H9 (cell line): ENCODE measurements at regions not wholly inside any gene's neighbourhood (a gene's known extent, or its start where the extent isn't known, plus 50 kb on each side); places are given as distances from the start of the nearest gene placed in this dataset.

Experiments
- DNase-seq: peaks from one replicate; pipeline ENCODE4 v3.0.0-alpha.2; 2017
- H2AFZ ChIP-seq: one replicate; pipeline ENCODE4 v1.6.1; 2013; ENCODE audit warnings: mild to moderate bottlenecking, low read length, control low read depth, moderate library complexity
- H2AK5ac ChIP-seq: 2 replicates; pipeline ENCODE4 v1.6.1; 2013; ENCODE audit warnings: low read length, control low read depth, mixed read lengths; ENCODE audit not compliant: insufficient read length
- H2BK120ac ChIP-seq: one replicate; pipeline ENCODE4 v1.6.1; 2013; ENCODE audit warnings: low read depth, mild to moderate bottlenecking, low read length, control low read depth, inconsistent platforms; ENCODE audit not compliant: poor library complexity, severe bottlenecking
- H2BK12ac ChIP-seq: 2 replicates; pipeline ENCODE4 v1.6.1; 2013; ENCODE audit warnings: low read length, control low read depth, mixed read lengths, low read depth; ENCODE audit not compliant: insufficient read length
- H2BK15ac ChIP-seq: 2 replicates; pipeline ENCODE4 v1.6.1; 2013; ENCODE audit warnings: low read depth, low read length, control low read depth
- H2BK20ac ChIP-seq: one replicate; pipeline ENCODE4 v1.6.1; 2013; ENCODE audit warnings: low read depth, mild to moderate bottlenecking, low read length, control low read depth, inconsistent platforms; ENCODE audit not compliant: poor library complexity, severe bottlenecking
- H2BK5ac ChIP-seq: 2 replicates; pipeline ENCODE4 v1.6.1; 2013; ENCODE audit warnings: low read length, control low read depth, mixed read lengths; ENCODE audit not compliant: insufficient read length
- H3K14ac ChIP-seq: 2 replicates; pipeline ENCODE4 v1.6.1; 2013; ENCODE audit warnings: low read length, control low read depth; ENCODE audit not compliant: insufficient read depth
- H3K18ac ChIP-seq: 2 replicates; pipeline ENCODE4 v1.6.1; 2013; ENCODE audit warnings: low read depth, mild to moderate bottlenecking, mixed read lengths, low read length, control low read depth; ENCODE audit not compliant: insufficient read length
- H3K23ac ChIP-seq: 2 replicates; pipeline ENCODE4 v1.6.1; 2013; ENCODE audit warnings: low read length, control low read depth, mixed read lengths, low read depth; ENCODE audit not compliant: insufficient read length
- H3K23me2 ChIP-seq: 2 replicates; pipeline ENCODE4 v1.6.1; 2013; ENCODE audit warnings: low read depth, mild to moderate bottlenecking, mixed read lengths, low read length, control low read depth; ENCODE audit not compliant: insufficient read length, poor library complexity, severe bottlenecking
- H3K27ac ChIP-seq: 2 replicates; pipeline ENCODE4 v1.5.1; 2013; ENCODE audit warnings: low read length, control low read depth, mixed read lengths, low read depth; ENCODE audit not compliant: insufficient read length
- H3K27me3 ChIP-seq: 2 replicates; pipeline ENCODE4 v1.6.1; 2013; ENCODE audit warnings: low read length, control low read depth, inconsistent platforms; ENCODE audit not compliant: insufficient read depth
- H3K4ac ChIP-seq: 2 replicates; pipeline ENCODE4 v1.6.1; 2013; ENCODE audit warnings: low read depth, mild to moderate bottlenecking, control low read depth, inconsistent platforms, low read length, moderate library complexity
- H3K4me1 ChIP-seq: 2 replicates; pipeline ENCODE4 v1.6.1; 2013; ENCODE audit warnings: low read length, control low read depth, inconsistent platforms; ENCODE audit not compliant: insufficient read depth
- H3K4me2 ChIP-seq: 2 replicates; pipeline ENCODE4 v1.6.1; 2013; ENCODE audit warnings: low read length, control low read depth, mixed read lengths; ENCODE audit not compliant: insufficient read length, insufficient read depth
- H3K56ac ChIP-seq: 2 replicates; pipeline ENCODE4 v1.6.1; 2013; ENCODE audit warnings: low read depth, mild to moderate bottlenecking, mixed read lengths, low read length, control low read depth; ENCODE audit not compliant: insufficient read length
- H3K79me1 ChIP-seq: 2 replicates; pipeline ENCODE4 v1.6.1; 2013; ENCODE audit warnings: low read depth, mild to moderate bottlenecking, moderate library complexity, low read length, control low read depth, inconsistent platforms; ENCODE audit not compliant: insufficient read depth, poor library complexity, severe bottlenecking
- H3K79me2 ChIP-seq: 2 replicates; pipeline ENCODE4 v1.6.1; 2013; ENCODE audit warnings: low read length, control low read depth, inconsistent platforms; ENCODE audit not compliant: insufficient read depth
- H3K9ac ChIP-seq: 2 replicates; pipeline ENCODE4 v1.6.1; 2013; ENCODE audit warnings: low read length, control low read depth, mixed read lengths; ENCODE audit not compliant: insufficient read length; ENCODE audit errors: extremely low read depth
- H3K9me3 ChIP-seq: one replicate; pipeline ENCODE4 v1.6.1; 2013; ENCODE audit warnings: low read depth, low read length, inconsistent platforms; ENCODE audit not compliant: control insufficient read depth
- H3T11ph ChIP-seq: one replicate; pipeline ENCODE4 v1.6.1; 2013; ENCODE audit warnings: mild to moderate bottlenecking, low read length, control low read depth, inconsistent platforms
- H4K20me1 ChIP-seq: one replicate; pipeline ENCODE4 v1.6.1; 2013; ENCODE audit not compliant: control insufficient read depth, insufficient read length, insufficient read depth
- H4K5ac ChIP-seq: 2 replicates; pipeline ENCODE4 v1.6.1; 2013; ENCODE audit warnings: low read depth, mild to moderate bottlenecking, mixed read lengths, low read length, control low read depth; ENCODE audit not compliant: insufficient read length
- H4K8ac ChIP-seq: replicated peaks from 2 replicates; pipeline ENCODE4 v1.6.1; 2013; ENCODE audit warnings: low read length, control low read depth, mixed read lengths, low read depth; ENCODE audit not compliant: insufficient read length
- H4K91ac ChIP-seq: 2 replicates; pipeline ENCODE4 v1.6.1; 2013; ENCODE audit warnings: low read depth, mild to moderate bottlenecking, moderate library complexity, mixed read lengths, low read length, control low read depth; ENCODE audit not compliant: insufficient read length
- H3K27ac Mint-ChIP-seq, 3 experiments: 2 replicates in 2 of 3; 3 replicates in 1 of 3; pipeline ENCODE4 v1.8.0; 2020 to 2021; ENCODE audit warnings: mixed read lengths in 3 of 3, mild to moderate bottlenecking in 1 of 3, moderate library complexity in 1 of 3
- H3K27me3 Mint-ChIP-seq: 2 replicates; pipeline ENCODE4 v1.8.0; 2021; ENCODE audit warnings: low read depth, mild to moderate bottlenecking, moderate library complexity, mixed read lengths
- H3K36me3 Mint-ChIP-seq, 3 experiments: 2 replicates in 2 of 3; 3 replicates in 1 of 3; pipeline ENCODE4 v1.8.0; 2020 to 2021; ENCODE audit warnings: low read depth in 3 of 3, mixed read lengths in 3 of 3; ENCODE audit not compliant: insufficient read depth in 1 of 3
- H3K4me1 Mint-ChIP-seq, 2 experiments: 2 replicates each; pipeline ENCODE4 v1.8.0; 2020; ENCODE audit warnings: mixed read lengths in 2 of 2
- H3K4me3 Mint-ChIP-seq, 2 experiments: 2 replicates in 1 of 2; 3 replicates in 1 of 2; pipeline ENCODE4 v1.8.0; 2020 to 2021; ENCODE audit warnings: mild to moderate bottlenecking in 2 of 2, mixed read lengths in 2 of 2, moderate library complexity in 1 of 2
- H3K9me3 Mint-ChIP-seq, 2 experiments: 2 replicates in 1 of 2; 3 replicates in 1 of 2; pipeline ENCODE4 v1.8.0; 2020; ENCODE audit warnings: mild to moderate bottlenecking in 2 of 2, mixed read lengths in 2 of 2, moderate library complexity in 1 of 2
- CTCF ChIP-seq: fragments of 200-600 bp; sonication (generic); conservative IDR thresholded peaks from 3 replicates; pipeline ENCODE4 v1.8.0; 2021; ENCODE audit warnings: antibody characterized with exemption, mild to moderate bottlenecking
- WGBS: extraction: QIAGEN DNeasy Blood & Tissue Kit; methylation state at CpG from one replicate; pipeline ENCODE4 v1.1.7; 2013; ENCODE audit warnings: missing lambda C conversion rate, low lambda C conversion rate, mixed read lengths; ENCODE audit not compliant: insufficient read length; ENCODE audit errors: extremely low coverage; 5-methylcytosine and 5-hydroxymethylcytosine counted together

- no peak for TF ChIP-seq CTCF
- Mint-ChIP-seq H3K4me1 (peaks cover 11 to 14% of the 10 kb centered on the region in 2 experiments), H3K27me3 (no peaks in the 10 kb centered on the region), H3K27ac (no peak overlapping the region), H3K9me3 (0 out of 5 replicates have a peak, but pooled peaks cover 0 to 3% of the 10 kb centered on the region in 2 experiments), H3K36me3 (peaks cover 0 to 13% (median 0%) of the 10 kb centered on the region in 3 experiments; a peak in 1 of 7 replicates), H3K4me3 (no peak overlapping the region)
- Histone ChIP-seq H4K20me1 (no peaks in the 10 kb centered on the region), H3K23me2 (no peaks in the 10 kb centered on the region), H4K91ac (no peak overlapping the region), H3K18ac (no peak overlapping the region), H3K27me3 (no peaks in the 10 kb centered on the region), H3K4me2 (no peak overlapping the region), H2BK12ac (no peak overlapping the region), H2AK5ac (no peak overlapping the region), H3K79me1 (no peaks in the 10 kb centered on the region), H2BK5ac (no peak overlapping the region), H3K27ac (no peak overlapping the region), H4K5ac (no peak overlapping the region), H2BK120ac (no peak overlapping the region), H3K56ac (no peak overlapping the region), H3K9me3 (no peaks in the 10 kb centered on the region), H3K4me1 (no peaks in the 10 kb centered on the region), H3K79me2 (no peaks in the 10 kb centered on the region), H3T11ph (no peak overlapping the region), H2BK15ac (no peak overlapping the region), H3K23ac (no peak overlapping the region), H2BK20ac (no peak overlapping the region), H3K4ac (no peak overlapping the region), H2AFZ (no peak overlapping the region), H3K14ac (no peak overlapping the region), H4K8ac (no peak overlapping the region), H3K9ac (no peak overlapping the region)
- no peak for DNase-seq
- WGBS = no CpG with 5 or more reads among the region's 4 CpGs
Observed at GRCh38 chr15:39059917-39060316, 495.3 kb upstream of the RASGRP1 start.
